ENCODE measurements at regions not wholly inside any gene's neighbourhood (a gene's known extent, or its start where the extent isn't known, plus 50 kb on each side); places are given as distances from the start of the nearest gene placed in this dataset.

DNA sequence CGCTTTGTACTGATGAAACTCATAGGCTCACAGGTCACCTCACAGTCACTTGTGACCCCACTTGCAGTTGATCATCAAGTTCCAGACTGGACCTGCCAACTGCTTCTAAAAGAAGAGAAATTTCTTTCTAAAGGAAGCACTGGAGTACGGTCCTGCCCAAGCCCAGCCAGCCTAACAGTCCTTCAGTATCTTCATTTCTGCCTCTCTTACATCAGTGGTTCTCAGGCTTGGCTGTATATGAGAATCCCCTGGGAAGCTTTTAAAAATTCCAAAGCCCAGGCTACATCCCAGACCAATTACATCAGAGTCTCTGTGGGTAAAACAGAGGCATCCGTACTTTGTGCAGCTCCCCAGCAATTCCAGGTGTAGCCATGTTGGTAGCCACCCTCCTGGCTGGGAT, 282.1 kb downstream of the NFIB start:
- TF ChIP-seq, protein P1, sequence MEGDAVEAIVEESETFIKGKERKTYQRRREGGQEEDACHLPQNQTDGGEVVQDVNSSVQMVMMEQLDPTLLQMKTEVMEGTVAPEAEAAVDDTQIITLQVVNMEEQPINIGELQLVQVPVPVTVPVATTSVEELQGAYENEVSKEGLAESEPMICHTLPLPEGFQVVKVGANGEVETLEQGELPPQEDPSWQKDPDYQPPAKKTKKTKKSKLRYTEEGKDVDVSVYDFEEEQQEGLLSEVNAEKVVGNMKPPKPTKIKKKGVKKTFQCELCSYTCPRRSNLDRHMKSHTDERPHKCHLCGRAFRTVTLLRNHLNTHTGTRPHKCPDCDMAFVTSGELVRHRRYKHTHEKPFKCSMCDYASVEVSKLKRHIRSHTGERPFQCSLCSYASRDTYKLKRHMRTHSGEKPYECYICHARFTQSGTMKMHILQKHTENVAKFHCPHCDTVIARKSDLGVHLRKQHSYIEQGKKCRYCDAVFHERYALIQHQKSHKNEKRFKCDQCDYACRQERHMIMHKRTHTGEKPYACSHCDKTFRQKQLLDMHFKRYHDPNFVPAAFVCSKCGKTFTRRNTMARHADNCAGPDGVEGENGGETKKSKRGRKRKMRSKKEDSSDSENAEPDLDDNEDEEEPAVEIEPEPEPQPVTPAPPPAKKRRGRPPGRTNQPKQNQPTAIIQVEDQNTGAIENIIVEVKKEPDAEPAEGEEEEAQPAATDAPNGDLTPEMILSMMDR (conservative IDR thresholded peaks at IDR 0.05; ENCODE audit: low read depth, low read length) = no peak
- H3K4me3 ChIP-seq (ENCODE audit: low read length) = no peak overlapping the region
- no peak for DNase-seq (ENCODE audit: low read depth)

DNA sequence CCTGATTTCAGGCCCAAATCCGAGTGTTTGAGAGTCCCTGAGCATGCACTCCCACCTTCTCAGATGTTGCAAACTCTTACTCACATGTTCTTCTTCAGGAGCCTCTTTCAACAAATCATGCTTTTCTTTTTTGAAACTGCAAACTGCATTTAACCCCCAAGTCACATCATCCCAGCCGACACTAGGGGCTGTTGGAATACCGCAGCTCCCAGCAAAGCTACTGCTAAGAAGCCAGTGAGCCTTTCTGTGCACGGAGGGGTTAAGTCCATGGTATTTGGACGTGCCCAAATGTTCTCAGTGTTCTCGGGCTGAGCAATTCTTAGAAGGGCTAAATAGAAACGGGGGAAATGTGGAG, 282.9 kb downstream of the NFIB start:
- DNase-seq (ENCODE audit: low read depth) = peak; percentile 28
- H3K4me3 ChIP-seq (ENCODE audit: low read length) = no peak overlapping the region
- TF ChIP-seq, protein P1 (conservative IDR thresholded peaks at IDR 0.05; ENCODE audit: low read depth, low read length) = peak; percentile 29

DNA sequence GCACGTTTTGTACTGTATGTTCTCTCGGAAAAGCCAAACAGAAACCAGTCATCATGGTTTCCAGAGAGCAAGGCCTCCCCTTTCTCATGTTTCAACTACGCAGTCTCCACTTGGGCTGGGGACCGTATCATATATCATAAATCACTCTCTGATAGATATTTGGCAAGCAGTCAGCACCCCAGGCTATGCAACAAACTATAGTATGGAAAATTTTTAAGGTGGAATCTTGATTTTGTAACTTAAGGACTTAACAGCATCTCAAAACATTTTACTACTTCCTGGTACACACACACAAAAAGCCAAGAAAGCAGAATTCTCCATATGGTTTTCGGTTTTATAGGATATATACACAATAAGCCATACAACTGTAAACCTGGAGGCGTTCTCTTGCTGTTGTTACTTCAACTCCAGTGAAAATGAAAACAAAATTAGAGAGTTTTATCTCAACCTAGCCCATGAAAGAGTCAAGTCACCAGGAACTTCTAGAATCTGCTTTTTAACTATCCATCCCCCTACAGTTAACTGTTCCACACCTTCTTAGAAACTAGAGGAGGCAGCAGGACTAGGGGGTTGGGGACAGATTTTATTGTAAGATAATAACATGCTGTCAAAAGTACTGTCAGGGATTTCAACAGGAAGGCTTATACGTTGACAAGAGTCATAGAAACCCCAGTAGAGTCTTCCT, 283.4 kb downstream of the NFIB start:
- TF ChIP-seq, protein P1 (conservative IDR thresholded peaks at IDR 0.05; ENCODE audit: low read depth, low read length) = no peak
- DNase-seq (ENCODE audit: low read depth) = peak; percentile 18
- no peak overlapping the region for H3K4me3 ChIP-seq (ENCODE audit: low read length)

DNA sequence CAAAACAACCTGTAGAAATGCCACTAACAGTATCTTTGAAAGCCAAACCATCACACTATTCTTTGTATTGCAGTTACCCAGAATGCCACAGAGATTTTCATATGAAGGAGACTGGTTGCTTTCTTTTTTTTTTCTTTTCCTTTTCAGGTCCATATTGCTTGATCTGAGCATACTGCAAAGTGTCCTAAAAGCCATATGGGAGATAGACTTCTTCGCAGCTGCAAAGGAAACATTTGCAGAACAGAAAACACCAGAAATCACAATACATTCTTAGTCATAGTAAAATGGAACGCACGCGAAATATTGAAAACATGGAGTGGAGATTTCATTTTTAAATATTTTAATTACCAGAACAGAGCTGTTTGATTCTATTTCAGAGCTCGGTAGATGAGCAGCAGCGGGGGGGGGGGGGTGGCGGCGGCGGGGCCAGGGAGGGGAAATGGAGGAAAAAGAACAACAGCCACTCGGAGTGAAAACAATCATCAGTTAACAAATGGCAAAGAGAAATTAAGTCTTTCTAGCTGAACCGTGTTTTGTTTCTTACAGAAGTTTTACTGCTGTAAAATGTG, 284.1 kb downstream of the NFIB start:
- no peak for DNase-seq (ENCODE audit: low read depth)
- no peak overlapping the region for H3K4me3 ChIP-seq (ENCODE audit: low read length)
- TF ChIP-seq, protein P1 (conservative IDR thresholded peaks at IDR 0.05; ENCODE audit: low read depth, low read length) = no peak

DNA sequence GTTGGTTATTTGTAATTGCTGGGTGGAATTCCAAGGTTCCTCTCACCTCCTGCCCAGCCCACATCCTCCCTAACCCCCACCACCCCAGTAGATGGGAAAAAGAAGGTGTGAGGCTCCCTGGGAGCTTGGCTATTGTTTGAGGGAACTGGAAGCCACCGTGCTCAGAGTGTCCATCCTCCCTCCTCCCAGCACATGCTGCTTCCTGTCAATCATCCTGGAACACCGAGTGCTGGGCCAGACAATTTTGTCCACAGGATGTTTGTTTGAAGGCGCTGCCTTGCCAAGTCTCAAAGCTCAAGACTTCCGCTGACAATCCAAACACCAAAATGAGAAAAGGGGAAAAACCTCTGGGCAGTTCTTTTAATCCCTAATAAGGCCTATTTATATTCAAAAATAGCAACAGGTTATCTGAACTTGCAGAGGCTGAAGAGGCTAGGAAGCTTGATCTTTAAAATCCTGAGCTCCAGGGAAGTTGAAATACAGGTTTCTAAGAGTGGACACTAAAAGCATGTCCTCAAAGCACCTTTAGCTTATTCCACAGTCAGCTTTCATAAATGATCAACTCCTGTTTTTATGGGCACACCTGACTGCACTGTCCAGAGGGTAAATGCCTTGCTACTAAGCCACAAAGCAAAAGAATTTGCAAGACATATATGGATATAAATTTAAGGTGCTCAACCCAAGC, 286.7 kb downstream of the NFIB start:
- TF ChIP-seq, protein P1 (conservative IDR thresholded peaks at IDR 0.05; ENCODE audit: low read depth, low read length) = no peak
- DNase-seq (ENCODE audit: low read depth) = no peak
- no peak overlapping the region for H3K4me3 ChIP-seq (ENCODE audit: low read length)

DNA sequence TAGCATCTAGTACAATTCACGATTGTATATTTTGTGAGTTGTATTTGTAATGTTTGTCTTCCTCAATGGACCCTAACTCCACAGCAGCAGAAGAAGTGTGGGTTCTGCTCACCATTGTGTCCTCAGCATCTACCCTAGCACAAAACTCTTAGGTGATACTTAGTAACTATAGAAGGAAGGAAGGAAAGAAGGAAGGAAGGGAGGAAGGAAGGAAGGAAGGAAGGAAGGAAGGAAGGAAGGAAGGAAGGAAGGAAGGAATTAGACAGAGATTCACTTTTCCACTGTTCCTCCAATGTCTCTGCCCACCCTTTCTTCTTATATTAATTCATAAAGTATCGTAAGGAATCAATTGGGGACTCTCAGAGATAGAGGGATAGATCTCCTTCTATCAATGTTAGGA, 288.2 kb downstream of the NFIB start:
- H3K4me3 ChIP-seq (ENCODE audit: low read length) = no peak overlapping the region
- DNase-seq (ENCODE audit: low read depth) = no peak
- TF ChIP-seq, protein P1 (conservative IDR thresholded peaks at IDR 0.05; ENCODE audit: low read depth, low read length) = no peak

DNA sequence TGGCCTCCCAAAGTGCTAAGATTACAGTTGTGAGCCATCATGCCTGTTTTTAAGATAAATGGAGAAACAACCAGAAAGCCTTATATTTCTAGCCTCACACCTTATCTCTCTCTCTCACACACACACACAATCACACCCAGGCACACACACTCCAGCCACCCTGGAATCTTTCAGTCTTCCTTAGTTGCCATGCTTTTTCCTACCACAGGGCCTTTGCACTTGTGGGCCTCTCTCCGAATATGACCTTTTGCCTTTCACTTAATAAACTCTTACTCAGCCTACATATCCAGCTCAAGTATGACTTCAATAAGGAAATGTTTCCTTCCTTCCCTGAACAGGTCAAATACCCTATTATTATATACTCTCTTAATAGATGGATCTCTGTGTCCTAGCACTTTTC, 290.7 kb downstream of the NFIB start:
- TF ChIP-seq, protein P1 (conservative IDR thresholded peaks at IDR 0.05; ENCODE audit: low read depth, low read length) = no peak
- no peak overlapping the region for H3K4me3 ChIP-seq (ENCODE audit: low read length)
- no peak for DNase-seq (ENCODE audit: low read depth)
